CD4-positive, alpha-beta T cell (primary cell): ENCODE measurements at regions not wholly inside any gene's neighbourhood (a gene's known extent, or its start where the extent isn't known, plus 50 kb on each side); places are given as distances from the start of the nearest gene placed in this dataset.

ENCODE experiments used
- ATAC-seq: fragments of 200-7000 bp; cut with Tn5 transposase; one replicate; pipeline ENCODE4 v1.10.0; 2022; ENCODE audit warnings: mild to moderate bottlenecking; ENCODE audit not compliant: poor library complexity
- CTCF ChIA-PET: fragments of 350-600 bp; sonication (Branson Sonifier 250); formaldehyde crosslinking; loops from one replicate; lab custom pipeline; 2021; ENCODE audit warnings: antibody characterized with exemption, inconsistent platforms; lab: Charles Lee
- POLR2A ChIA-PET: fragments of 350-600 bp; sonication (Branson Sonifier 250); formaldehyde crosslinking; loops from one replicate; lab custom pipeline; 2021; ENCODE audit warnings: antibody characterized with exemption, inconsistent platforms; lab: Charles Lee
- DNase-seq, 14 experiments: peaks; one replicate each; pipeline ENCODE4 v3.0.0-alpha.2; 2013 to 2020; ENCODE audit warnings: mixed read lengths in 2 of 14
- H3K27ac ChIP-seq, 2 donors: one replicate each; pipeline versions ENCODE4 v1.5.1 to v1.7.0; 2013; ENCODE audit warnings: low read length in 2 of 2, low read depth in 1 of 2, mild to moderate bottlenecking in 1 of 2
- H3K27me3 ChIP-seq, 2 experiments: 1 replicate in 1 of 2; 2 replicates in 1 of 2; pipeline versions ENCODE4 v1.6.1 to v1.7.0; 2013; ENCODE audit warnings: low read length in 2 of 2, control low read depth in 1 of 2, mild to moderate bottlenecking in 1 of 2, moderate library complexity in 1 of 2; ENCODE audit not compliant: insufficient read depth in 2 of 2, control insufficient read depth in 1 of 2
- H3K36me3 ChIP-seq: one replicate; pipeline ENCODE4 v1.6.1; 2013; ENCODE audit warnings: low read length, control low read depth; ENCODE audit not compliant: insufficient read depth
- H3K4me1 ChIP-seq: one replicate; pipeline ENCODE4 v1.6.1; 2013; ENCODE audit warnings: low read length, control low read depth; ENCODE audit not compliant: insufficient read depth
- H3K4me3 ChIP-seq: one replicate; pipeline ENCODE4 v1.5.1; 2013; ENCODE audit warnings: mild to moderate bottlenecking, low read length, moderate library complexity
- H3K9me3 ChIP-seq, 2 experiments: 1 replicate in 1 of 2; 2 replicates in 1 of 2; pipeline versions ENCODE4 v1.6.1 to v1.7.0; 2013; ENCODE audit warnings: low read length in 2 of 2, mild to moderate bottlenecking in 2 of 2, control low read depth in 1 of 2, moderate library complexity in 1 of 2; ENCODE audit not compliant: control insufficient read depth in 1 of 2, insufficient read depth in 1 of 2
- H3K27ac Mint-ChIP-seq: one replicate; pipeline ENCODE4 v1.8.0; 2020; ENCODE audit warnings: mixed read lengths
- H3K27me3 Mint-ChIP-seq: one replicate; pipeline ENCODE4 v1.8.0; 2021; ENCODE audit warnings: mixed read lengths
- H3K36me3 Mint-ChIP-seq: one replicate; pipeline ENCODE4 v1.8.0; 2021; ENCODE audit warnings: low read depth, mixed read lengths
- H3K4me1 Mint-ChIP-seq: one replicate; pipeline ENCODE4 v1.8.0; 2021; ENCODE audit warnings: low read depth, mixed read lengths
- H3K4me3 Mint-ChIP-seq: one replicate; pipeline ENCODE4 v1.8.0; 2020; ENCODE audit warnings: mild to moderate bottlenecking, mixed read lengths
- H3K9me3 Mint-ChIP-seq: one replicate; pipeline ENCODE4 v1.8.0; 2020; ENCODE audit warnings: mixed read lengths
- intact Hi-C, 2 experiments: fragments of 100-400 bp; cut with DNase I in 1 of 2; cut with micrococcal nuclease in 1 of 2; formaldehyde crosslinking; loops; one replicate each; pipeline versions ENCODE4 v1.15.1 to v1.9.0; 2023 to 2025; cut with DNase I, micrococcal nuclease
- TF ChIP-seq, protein P1 (sequence below): fragments of 200-600 bp; IDR thresholded peaks from one replicate; pipeline ENCODE4 v1.8.0; 2022; ENCODE audit warnings: antibody characterized with exemption, mild to moderate bottlenecking

DNA sequence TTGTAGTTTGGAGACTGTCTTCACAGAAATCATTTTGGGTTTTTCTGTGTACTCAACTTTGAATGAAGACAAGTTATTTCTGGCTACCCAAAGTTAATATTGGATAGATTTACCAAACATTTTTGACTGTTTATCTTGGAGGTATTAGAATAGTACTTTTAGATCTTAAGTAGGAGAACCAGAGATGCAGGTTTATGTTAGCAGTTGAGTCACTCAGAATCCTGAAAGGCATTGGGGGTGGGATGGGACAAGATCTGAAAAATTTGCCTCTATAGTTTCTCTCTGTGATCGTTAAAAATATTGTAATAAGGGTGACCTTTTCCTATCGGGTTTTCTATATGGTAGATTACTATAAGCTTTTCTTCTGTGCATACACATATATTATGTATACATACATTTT lies 112.3 kb downstream of the TTC6 start:
- H3K9me3 ChIP-seq = no peaks in the 10 kb centered on the region
- POLR2A ChIA-PET = no interaction called here

DNA sequence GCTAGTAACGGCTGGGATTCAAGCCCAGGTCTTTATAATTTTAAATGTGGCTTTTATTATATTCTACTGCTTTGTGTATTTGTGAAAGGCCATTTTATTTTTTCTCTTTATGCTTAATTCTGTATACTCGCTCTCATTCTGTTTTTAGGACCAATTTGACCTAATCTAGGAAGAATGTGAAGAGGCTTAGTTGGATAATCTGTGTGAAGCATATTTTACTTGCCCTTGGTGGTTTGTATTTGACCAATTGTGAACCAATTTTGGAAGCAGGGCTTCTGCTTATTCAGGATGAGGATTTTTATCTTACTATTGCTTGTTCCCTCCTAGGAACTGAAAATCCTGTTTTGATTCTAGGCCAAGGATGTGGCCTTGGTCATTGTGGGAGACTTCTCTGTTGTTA lies 113.1 kb downstream of the TTC6 start:
- TF ChIP-seq, protein P1, sequence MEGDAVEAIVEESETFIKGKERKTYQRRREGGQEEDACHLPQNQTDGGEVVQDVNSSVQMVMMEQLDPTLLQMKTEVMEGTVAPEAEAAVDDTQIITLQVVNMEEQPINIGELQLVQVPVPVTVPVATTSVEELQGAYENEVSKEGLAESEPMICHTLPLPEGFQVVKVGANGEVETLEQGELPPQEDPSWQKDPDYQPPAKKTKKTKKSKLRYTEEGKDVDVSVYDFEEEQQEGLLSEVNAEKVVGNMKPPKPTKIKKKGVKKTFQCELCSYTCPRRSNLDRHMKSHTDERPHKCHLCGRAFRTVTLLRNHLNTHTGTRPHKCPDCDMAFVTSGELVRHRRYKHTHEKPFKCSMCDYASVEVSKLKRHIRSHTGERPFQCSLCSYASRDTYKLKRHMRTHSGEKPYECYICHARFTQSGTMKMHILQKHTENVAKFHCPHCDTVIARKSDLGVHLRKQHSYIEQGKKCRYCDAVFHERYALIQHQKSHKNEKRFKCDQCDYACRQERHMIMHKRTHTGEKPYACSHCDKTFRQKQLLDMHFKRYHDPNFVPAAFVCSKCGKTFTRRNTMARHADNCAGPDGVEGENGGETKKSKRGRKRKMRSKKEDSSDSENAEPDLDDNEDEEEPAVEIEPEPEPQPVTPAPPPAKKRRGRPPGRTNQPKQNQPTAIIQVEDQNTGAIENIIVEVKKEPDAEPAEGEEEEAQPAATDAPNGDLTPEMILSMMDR = no peak
- Mint-ChIP-seq H3K27me3 (no peaks in the 10 kb centered on the region), H3K27ac (no peak overlapping the region), H3K4me3 (no peak overlapping the region), H3K4me1 (no peaks in the 10 kb centered on the region), H3K36me3 (no peaks in the 10 kb centered on the region), H3K9me3 (peaks cover 3% of the 10 kb centered on the region)
- intact Hi-C loops = no loop called here
- H3K4me1 ChIP-seq = no peaks in the 10 kb centered on the region
- CTCF ChIA-PET = no interaction called here
- POLR2A ChIA-PET = no interaction called here
- no peak overlapping the region for H3K27ac ChIP-seq
- no peaks in the 10 kb centered on the region for H3K27me3 ChIP-seq
- no peaks in the 10 kb centered on the region for H3K9me3 ChIP-seq
- no peak overlapping the region for H3K4me3 ChIP-seq
- ATAC-seq (no peak), DNase-seq (no peak)
- H3K36me3 ChIP-seq = no peaks in the 10 kb centered on the region

More for the DNA sequence above, 112.3 kb downstream of the TTC6 start:
- no peaks in the 10 kb centered on the region for H3K36me3 Mint-ChIP-seq
- peaks cover 3% of the 10 kb centered on the region for H3K9me3 Mint-ChIP-seq
- Histone ChIP-seq H3K36me3 (no peaks in the 10 kb centered on the region), H3K4me3 (no peak overlapping the region), H3K4me1 (no peaks in the 10 kb centered on the region), H3K27me3 (no peaks in the 10 kb centered on the region), H3K27ac (no peak overlapping the region)
- TF ChIP-seq, protein P1 = no peak
- no peak for ATAC-seq
- CTCF ChIA-PET = no interaction called here
- H3K4me1 Mint-ChIP-seq = no peaks in the 10 kb centered on the region
- no peak for DNase-seq
- no peaks in the 10 kb centered on the region for H3K27me3 Mint-ChIP-seq
- no peak overlapping the region for H3K4me3 Mint-ChIP-seq
- intact Hi-C loops = no loop called here
- H3K27ac Mint-ChIP-seq = no peak overlapping the region

DNA sequence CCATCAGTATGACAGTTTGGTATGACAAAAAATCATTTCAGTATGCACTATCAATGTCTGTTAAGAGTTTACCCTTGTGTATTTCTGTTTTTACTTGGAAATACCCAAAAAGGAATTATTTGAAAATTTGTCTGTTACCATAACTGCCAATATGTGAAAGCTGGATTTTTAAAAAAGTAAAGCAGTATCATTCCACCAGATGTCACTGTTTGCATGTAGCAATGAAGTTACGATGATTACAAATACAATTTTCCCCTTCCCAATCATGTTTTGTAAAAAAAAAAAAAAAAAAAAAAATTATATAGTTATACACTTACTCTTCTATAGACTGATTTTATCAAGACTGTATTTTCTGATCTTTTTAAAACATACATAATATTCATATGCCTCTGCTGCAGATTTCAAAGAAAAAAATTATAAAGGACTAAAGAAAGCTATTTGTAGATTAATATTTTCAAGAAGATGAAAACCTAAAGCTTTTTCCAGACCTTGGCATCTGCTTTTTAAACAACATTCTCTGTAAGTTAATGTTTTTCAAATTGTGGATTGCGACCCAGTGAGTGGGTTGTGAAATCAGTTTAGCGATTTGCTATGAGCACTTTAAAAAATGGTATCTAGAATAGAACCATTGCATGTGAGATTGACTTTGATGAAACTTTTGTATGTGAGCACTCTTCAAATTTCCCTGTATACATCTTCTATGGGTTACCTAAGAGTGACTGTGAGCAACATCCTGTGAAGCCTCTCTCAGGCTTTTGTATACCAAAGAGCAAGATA lies 114.2 kb downstream of the TTC6 start:
- Mint-ChIP-seq H3K27me3 (no peaks in the 10 kb centered on the region), H3K4me3 (no peak overlapping the region), H3K9me3 (peaks cover 3% of the 10 kb centered on the region), H3K27ac (no peak overlapping the region), H3K4me1 (no peaks in the 10 kb centered on the region), H3K36me3 (no peaks in the 10 kb centered on the region)
- Histone ChIP-seq H3K27ac (no peak overlapping the region), H3K4me3 (no peak overlapping the region), H3K27me3 (no peaks in the 10 kb centered on the region), H3K36me3 (no peaks in the 10 kb centered on the region), H3K4me1 (no peaks in the 10 kb centered on the region), H3K9me3 (no peaks in the 10 kb centered on the region)
- intact Hi-C loops = no loop called here
- TF ChIP-seq, protein P1 = no peak
- no peak for ATAC-seq
- POLR2A ChIA-PET = no interaction called here
- no peak for DNase-seq
- CTCF ChIA-PET = no interaction called here
